CMK (cell line): ENCODE measurements at regions not wholly inside any gene's neighbourhood (a gene's known extent, or its start where the extent isn't known, plus 50 kb on each side); places are given as distances from the start of the nearest gene placed in this dataset.

Experiments used
- DNase-seq: peaks from one replicate; pipeline ENCODE4 v3.0.0-alpha.2; 2010; ENCODE audit warnings: low read depth

DNA sequence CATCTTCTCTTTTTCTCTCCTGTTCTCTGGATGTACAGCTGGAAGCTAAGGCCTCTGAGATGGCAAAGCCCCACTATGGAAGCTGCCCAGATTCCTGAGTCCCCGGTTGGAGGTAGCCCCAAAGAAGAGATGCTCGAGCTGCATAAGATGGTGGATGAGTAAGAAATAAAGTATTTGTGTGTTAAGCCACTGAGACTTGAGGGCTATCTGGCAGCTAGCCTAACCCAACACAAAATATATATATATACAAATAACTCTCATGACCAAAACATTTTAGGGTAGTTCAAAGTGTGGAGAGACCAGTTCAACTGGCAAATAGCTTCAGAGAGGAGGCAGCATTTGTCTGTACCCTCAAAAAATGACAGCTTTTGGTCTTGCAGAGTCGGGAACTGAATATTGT is 72.4 kb upstream of the PDE1C start:
- DNase-seq: no peak

DNA sequence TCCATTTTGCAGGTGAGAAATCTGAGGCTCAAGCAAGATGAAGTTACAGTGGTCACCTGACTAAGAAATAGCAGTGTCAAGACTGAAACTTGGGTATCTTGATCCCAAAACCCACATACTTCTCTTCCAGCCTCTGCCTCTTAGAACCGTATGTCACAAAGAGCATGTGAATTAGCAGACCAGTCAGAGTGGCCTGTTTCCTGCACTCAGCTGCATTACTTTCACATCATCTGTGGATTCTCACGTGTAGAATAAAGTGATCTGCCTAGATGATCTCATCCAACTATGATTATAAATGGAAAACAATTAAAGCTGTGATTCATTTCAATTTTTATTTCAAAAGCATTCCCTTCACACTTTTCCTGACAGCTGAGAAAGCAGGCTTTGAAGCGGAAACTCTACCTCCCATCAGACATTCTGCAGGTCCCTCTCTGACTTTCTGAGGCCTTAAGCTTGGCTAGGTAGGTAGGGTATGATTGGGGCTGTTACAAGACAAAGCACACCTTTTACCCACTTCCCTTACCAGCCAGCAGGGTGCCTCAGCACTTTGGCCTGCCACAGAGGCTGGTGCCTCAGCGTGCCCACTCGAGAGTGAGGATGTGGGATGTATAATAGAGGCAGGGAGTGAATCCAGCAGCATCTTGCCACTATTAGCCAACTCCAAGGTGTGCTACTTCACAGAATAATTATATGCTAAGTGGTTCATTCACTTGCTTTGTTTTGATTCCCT is 70.2 kb upstream of the PDE1C start:
- DNase-seq: no peak

DNA sequence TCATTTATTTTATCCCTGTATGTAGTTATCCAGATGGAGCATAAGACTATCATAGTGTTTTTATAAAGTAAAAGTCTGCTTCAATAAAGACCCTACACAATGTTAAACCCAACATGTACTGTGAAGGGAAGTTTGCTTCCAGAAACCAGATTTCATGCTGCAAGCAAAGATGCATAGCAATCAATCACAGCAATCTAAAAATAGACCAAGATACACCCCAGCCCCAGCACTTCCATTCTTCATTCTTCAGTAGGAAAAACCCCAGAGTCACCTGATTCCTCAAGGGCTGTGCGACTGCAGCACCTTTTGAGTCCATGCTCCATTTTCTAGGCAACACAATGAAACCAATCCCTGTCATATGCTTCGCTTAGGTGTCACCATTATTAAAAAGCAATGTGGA is 66.9 kb upstream of the PDE1C start:
- no peak for DNase-seq

DNA sequence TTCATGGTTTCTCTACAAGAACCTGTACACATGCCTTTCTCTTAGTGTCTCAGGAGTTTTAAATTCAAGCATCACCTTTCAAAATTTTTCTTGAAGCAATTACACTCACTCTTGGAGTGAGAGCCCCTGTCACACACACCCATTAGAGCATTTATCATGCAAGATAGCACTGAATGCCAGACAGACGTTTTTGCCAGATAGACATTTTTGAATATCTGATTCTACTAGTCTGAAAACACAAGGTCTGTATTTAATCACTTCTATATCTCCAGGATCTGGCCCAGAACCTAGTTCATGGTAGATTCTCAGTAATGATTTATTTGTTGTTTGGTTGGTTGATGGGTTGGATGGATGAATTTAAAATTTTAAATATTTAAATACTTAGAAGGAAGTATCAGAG is 60.9 kb upstream of the PDE1C start:
- no peak for DNase-seq

DNA sequence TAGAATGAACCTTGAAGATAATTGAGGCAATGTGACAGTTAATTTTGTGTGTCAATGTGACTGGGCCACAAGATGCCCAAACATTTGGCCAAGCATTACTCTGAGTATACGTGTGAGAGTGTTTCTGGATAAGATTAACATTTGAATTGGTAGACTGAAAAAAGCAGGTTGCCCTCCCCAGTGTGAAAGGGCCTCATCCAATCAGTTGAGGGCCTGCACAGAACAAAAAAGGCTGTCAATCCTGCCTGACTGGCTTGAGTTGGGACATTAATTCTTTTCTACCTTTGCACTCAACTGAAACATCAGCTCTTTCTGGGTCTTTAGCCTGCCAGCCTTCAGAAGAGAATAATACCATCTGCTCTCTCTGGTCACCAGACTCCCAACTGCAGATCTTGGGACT is 56.6 kb upstream of the PDE1C start:
- no peak for DNase-seq
